H1 (cell line): ENCODE measurements at regions not wholly inside any gene's neighbourhood (a gene's known extent, or its start where the extent isn't known, plus 50 kb on each side); places are given as distances from the start of the nearest gene placed in this dataset.

ENCODE experiments used
- CTCF ChIA-PET: fragments of 300-600 bp; sonication (Branson Sonifier 250); formaldehyde crosslinking; loops from one replicate; lab custom pipeline; 2021; ENCODE audit not compliant: partially characterized antibody; lab: Charles Lee
- POLR2A ChIA-PET: fragments of 300-600 bp; sonication (Branson Sonifier 250); formaldehyde crosslinking; loops from one replicate; lab custom pipeline; 2021; ENCODE audit warnings: inconsistent platforms; ENCODE audit not compliant: partially characterized antibody; lab: Charles Lee
- DNase-seq, 2 experiments: peaks; one replicate each; pipeline versions ENCODE4 v3.0.0 to v3.0.0-alpha.2; 2010 to 2022; ENCODE audit warnings: low spot score in 2 of 2, low read depth in 1 of 2, mixed read lengths in 1 of 2
- FAIRE-seq: peaks from 2 replicates; lab custom pipeline; 2011; peaks lifted over from hg19 to GRCh38; lab: Jason Lieb, UNC
- H2AFZ ChIP-seq: 2 replicates; pipeline ENCODE4 v1.8.1; 2012; ENCODE audit warnings: low read length, inconsistent platforms
- H2AK5ac ChIP-seq: 2 replicates; pipeline ENCODE4 v1.6.1; 2013; ENCODE audit warnings: low read depth, low read length
- H2BK120ac ChIP-seq: replicated peaks from 2 replicates; pipeline ENCODE3; 2013; ENCODE audit warnings: low read depth, low read length, inconsistent platforms
- H2BK12ac ChIP-seq: 2 replicates; pipeline ENCODE4 v1.6.1; 2013; ENCODE audit warnings: low read depth, low read length
- H2BK15ac ChIP-seq: 2 replicates; pipeline ENCODE4 v1.6.1; 2013; ENCODE audit warnings: low read length
- H2BK20ac ChIP-seq: 2 replicates; pipeline ENCODE4 v1.6.1; 2013; ENCODE audit warnings: low read length
- H2BK5ac ChIP-seq: 2 replicates; pipeline ENCODE4 v1.6.1; 2013; ENCODE audit warnings: low read depth, low read length
- H3K14ac ChIP-seq: 2 replicates; pipeline ENCODE4 v1.6.1; 2013; ENCODE audit warnings: inconsistent platforms; ENCODE audit not compliant: insufficient read length
- H3K18ac ChIP-seq: 2 replicates; pipeline ENCODE4 v1.6.1; 2013; ENCODE audit warnings: low read length; ENCODE audit errors: extremely low read depth
- H3K23ac ChIP-seq: 2 replicates; pipeline ENCODE4 v1.6.1; 2013; ENCODE audit warnings: inconsistent platforms; ENCODE audit not compliant: insufficient read length
- H3K23me2 ChIP-seq: 2 replicates; pipeline ENCODE4 v1.6.1; 2013; ENCODE audit warnings: low read depth, low read length
- H3K27ac ChIP-seq: 2 replicates; pipeline ENCODE4 v1.6.1; 2011; ENCODE audit warnings: low read depth, low read length, inconsistent platforms
- H3K27me3 ChIP-seq, 4 experiments: replicated peaks in 1 of 4; 1 replicate in 1 of 4; 2 replicates in 3 of 4; pipeline versions ENCODE4 v1.6.1 to v1.8.1; 2011 to 2013; ENCODE audit warnings: low read length in 3 of 4, mild to moderate bottlenecking in 3 of 4, inconsistent platforms in 2 of 4, mixed read lengths in 2 of 4, moderate library complexity in 1 of 4; ENCODE audit not compliant: control insufficient read depth in 3 of 4, insufficient read depth in 3 of 4; ENCODE audit errors: extremely low read depth in 1 of 4
- H3K36me3 ChIP-seq, 4 experiments: 2 replicates each; pipeline versions ENCODE4 v1.6.1 to v1.8.1; 2011 to 2013; ENCODE audit warnings: mild to moderate bottlenecking in 4 of 4, low read length in 3 of 4, moderate library complexity in 2 of 4, control low read depth in 1 of 4, inconsistent platforms in 1 of 4; ENCODE audit not compliant: insufficient read depth in 4 of 4, control insufficient read depth in 2 of 4
- H3K4ac ChIP-seq: replicated peaks from 2 replicates; pipeline ENCODE3; 2013; ENCODE audit warnings: low read length, low read depth, mixed read lengths, inconsistent platforms; ENCODE audit not compliant: insufficient read length
- H3K4me1 ChIP-seq, 4 experiments: replicated peaks in 1 of 4; 1 replicate in 1 of 4; 2 replicates in 3 of 4; pipeline versions ENCODE4 v1.6.1 to v1.8.1; 2011 to 2013; ENCODE audit warnings: low read length in 3 of 4, inconsistent platforms in 2 of 4, mixed read lengths in 1 of 4; ENCODE audit not compliant: insufficient read depth in 4 of 4, control insufficient read depth in 3 of 4
- H3K4me2 ChIP-seq, 2 experiments: 2 replicates each; pipeline versions ENCODE4 v1.6.1 to v1.8.1; 2011 to 2013; ENCODE audit warnings: low read depth in 2 of 2, low read length in 2 of 2, control low read depth in 1 of 2, inconsistent platforms in 1 of 2, mild to moderate bottlenecking in 1 of 2; ENCODE audit not compliant: insufficient read depth in 1 of 2
- H3K4me3 ChIP-seq, 4 experiments: fragments of 200-600, 300-600 bp in 1 of 4; sonication (generic), shearing (Covaris generic), sonication (Bioruptor Twin) in 1 of 4; 2 replicates each; pipeline versions ENCODE4 v1.5.1 to v1.8.1; 2011 to 2016; ENCODE audit warnings: low read length in 4 of 4, low read depth in 3 of 4, control low read depth in 2 of 4, inconsistent platforms in 2 of 4, mild to moderate bottlenecking in 2 of 4, mixed read lengths in 1 of 4, moderate library complexity in 1 of 4; ENCODE audit not compliant: insufficient read depth in 2 of 4; ENCODE audit errors: extremely low read depth in 1 of 4
- H3K56ac ChIP-seq: replicated peaks from 2 replicates; pipeline ENCODE3; 2013; ENCODE audit warnings: low read depth, mild to moderate bottlenecking, mixed read lengths, low read length, inconsistent platforms; ENCODE audit not compliant: insufficient read length
- H3K79me1 ChIP-seq: 2 replicates; pipeline ENCODE4 v1.6.1; 2013; ENCODE audit warnings: low read depth, low read length, control low read depth
- H3K79me2 ChIP-seq, 2 experiments: 2 replicates each; pipeline versions ENCODE4 v1.6.1 to v1.8.1; 2012 to 2013; ENCODE audit warnings: low read length in 2 of 2, mild to moderate bottlenecking in 2 of 2, inconsistent platforms in 1 of 2; ENCODE audit not compliant: insufficient read depth in 2 of 2, control insufficient read depth in 1 of 2
- H3K9ac ChIP-seq, 4 experiments: replicated peaks in 1 of 4; 1 replicate in 1 of 4; 2 replicates in 3 of 4; pipeline versions ENCODE4 v1.6.1 to v1.8.1; 2011 to 2013; ENCODE audit warnings: low read depth in 3 of 4, low read length in 3 of 4, control low read depth in 2 of 4, mild to moderate bottlenecking in 2 of 4, moderate library complexity in 2 of 4, inconsistent platforms in 1 of 4; ENCODE audit errors: extremely low read depth in 1 of 4
- H3K9me3 ChIP-seq, 2 experiments: 2 replicates each; pipeline versions ENCODE4 v1.6.1 to v1.8.1; 2012 to 2013; ENCODE audit warnings: mild to moderate bottlenecking in 2 of 2, moderate library complexity in 2 of 2, control low read depth in 1 of 2, inconsistent platforms in 1 of 2, low read depth in 1 of 2, low read length in 1 of 2, mixed read lengths in 1 of 2; ENCODE audit not compliant: insufficient read depth in 2 of 2
- H4K20me1 ChIP-seq, 2 experiments: replicated peaks in 1 of 2; 2 replicates each; pipeline versions ENCODE3 to v1.8.1; 2011 to 2013; ENCODE audit warnings: inconsistent platforms in 2 of 2, low read length in 2 of 2, mild to moderate bottlenecking in 1 of 2; ENCODE audit not compliant: insufficient read depth in 2 of 2, control insufficient read depth in 1 of 2
- H4K5ac ChIP-seq: 2 replicates; pipeline ENCODE4 v1.6.1; 2013; ENCODE audit warnings: low read length, low read depth, mixed read lengths, inconsistent platforms; ENCODE audit not compliant: insufficient read length
- H4K8ac ChIP-seq: 2 replicates; pipeline ENCODE4 v1.8.0; 2013; ENCODE audit warnings: mild to moderate bottlenecking, moderate library complexity, low read length, inconsistent platforms; ENCODE audit not compliant: insufficient read depth; ENCODE audit errors: extremely low read depth
- H4K91ac ChIP-seq: replicated peaks from 2 replicates; pipeline ENCODE3; 2013; ENCODE audit warnings: low read length, mixed read lengths, inconsistent platforms; ENCODE audit not compliant: insufficient read length
- POLR2AphosphoS5 ChIP-seq: IDR thresholded peaks from 2 replicates; pipeline ENCODE4 v1.6.1; 2011; ENCODE audit warnings: low read depth, low read length
- WGBS, 2 experiments: shearing (Covaris generic) in 1 of 2; methylation state at CpG; one replicate each; pipeline versions ENCODE4 v1.1.6 to v1.1.7; 2013 to 2015; ENCODE audit warnings: low lambda C conversion rate in 2 of 2, mixed read lengths in 2 of 2, inconsistent platforms in 1 of 2, low coverage in 1 of 2, missing lambda C conversion rate in 1 of 2; ENCODE audit not compliant: insufficient replicate concordance in 2 of 2, insufficient coverage in 1 of 2, insufficient read length in 1 of 2; ENCODE audit errors: extremely low coverage in 1 of 2, missing lambda C conversion rate in 1 of 2; 5-methylcytosine and 5-hydroxymethylcytosine counted together

DNA sequence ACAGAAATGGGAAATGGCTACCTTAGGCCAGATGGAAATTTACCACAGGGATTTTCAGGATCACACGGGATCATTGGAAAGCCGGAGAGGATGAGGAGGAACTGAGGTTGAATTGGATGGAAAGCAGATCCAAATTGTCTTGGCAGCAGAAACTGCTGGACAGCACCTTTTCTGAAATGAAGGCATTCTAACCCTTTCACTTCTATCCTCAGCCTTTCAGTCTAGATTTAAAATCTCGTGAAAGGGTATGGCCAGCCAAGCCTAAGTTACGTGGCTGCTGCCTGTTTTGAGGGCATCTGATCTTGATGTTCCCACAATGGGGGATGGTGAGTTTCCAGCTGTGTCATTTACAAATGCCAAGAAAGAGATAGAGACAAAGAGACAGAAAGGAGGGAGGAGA, 358.2 kb downstream of the KIF16B start:
- POLR2A ChIA-PET = no interaction called here
- Histone ChIP-seq H3K4ac (no peak overlapping the region), H2BK15ac (no peak overlapping the region), H3K27me3 (no peaks in the 10 kb centered on the region), H2AFZ (no peak overlapping the region), H3K36me3 (no peaks in the 10 kb centered on the region), H3K23ac (no peak overlapping the region), H3K4me2 (peak overlapping the region in 1 of 2 experiments; percentile 33; a peak in 2 of 4 replicates), H3K79me2 (no peaks in the 10 kb centered on the region), H3K4me1 (peaks cover 0 to 4% (median 0%) of the 10 kb centered on the region in 4 experiments; a peak in 2 of 7 replicates), H2BK12ac (no peak overlapping the region), H4K20me1 (no peaks in the 10 kb centered on the region), H3K9me3 (no peaks in the 10 kb centered on the region), H4K5ac (no peak overlapping the region)
- CTCF ChIA-PET = no interaction called here
- no peak for FAIRE-seq
- WGBS, 2 experiments = 77% methylated on average over 4 of the region's 4 CpGs; no CpG with 5 or more reads in 1 of the 2 experiments
- TF ChIP-seq POLR2AphosphoS5 = no peak
- TF ChIP-seq, all 59 proteins: peak for 0
- H2BK120ac ChIP-seq = no peak overlapping the region
- no peaks in the 10 kb centered on the region for H3K79me1 ChIP-seq
- no peak overlapping the region for H3K18ac ChIP-seq
- H3K27ac ChIP-seq = no peak overlapping the region
- no peak overlapping the region for H2AK5ac ChIP-seq
- no peaks in the 10 kb centered on the region for H3K23me2 ChIP-seq
- DNase-seq = no peak
- no peak overlapping the region for H3K14ac ChIP-seq
- no peak overlapping the region for H4K91ac ChIP-seq
- H2BK20ac ChIP-seq = no peak overlapping the region
- H3K4me3 ChIP-seq = no peak overlapping the region
- H3K9ac ChIP-seq = no peak overlapping the region
- H4K8ac ChIP-seq = no peak overlapping the region
- H2BK5ac ChIP-seq = no peak overlapping the region
- no peak overlapping the region for H3K56ac ChIP-seq
